DMS79 treated with DMSO at 0.1 percent for 48 hours (cell line): ENCODE measurements at regions not wholly inside any gene's neighbourhood (a gene's known extent, or its start where the extent isn't known, plus 50 kb on each side); places are given as distances from the start of the nearest gene placed in this dataset.
A peak's percentile ranks its signal among the peaks of the same experiment; 100 is the strongest.
"Not testable (repeated sequence)": the region's sequence is repeated elsewhere in the genome, so short reads cannot be mapped to it uniquely, and the experiment has no call there.

ENCODE experiments used
- DNase-seq: peaks from one replicate; lab custom pipeline; 2025; lab: John Stamatoyannopoulos, UW

- DNase-seq, result no peak
Measured at GRCh38 chr12:74280156-74280655, 257.4 kb upstream of the ATXN7L3B start.

- not testable (repeated sequence) for DNase-seq
Measured at GRCh38 chr12:74281401-74282180, 256.0 kb upstream of the ATXN7L3B start.

DNA sequence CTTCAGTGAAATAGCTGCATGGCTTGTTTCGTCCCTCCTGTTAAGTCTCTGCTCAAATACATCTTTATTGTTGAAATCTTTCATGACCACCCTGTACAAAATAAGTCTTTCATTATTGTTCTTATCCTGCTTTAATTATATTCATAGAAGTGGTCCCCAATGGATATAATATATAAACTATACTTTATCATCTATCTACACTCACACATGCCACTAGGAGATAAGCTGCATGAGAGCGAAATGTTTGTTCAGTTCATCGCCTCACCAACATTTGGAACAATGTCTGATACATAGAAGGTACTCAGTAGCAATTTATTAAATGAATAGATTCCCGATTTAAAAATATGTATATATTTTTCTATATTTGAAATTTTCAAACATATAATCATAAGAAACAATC, 254.0 kb upstream of the ATXN7L3B start:
- no peak for DNase-seq

DNA sequence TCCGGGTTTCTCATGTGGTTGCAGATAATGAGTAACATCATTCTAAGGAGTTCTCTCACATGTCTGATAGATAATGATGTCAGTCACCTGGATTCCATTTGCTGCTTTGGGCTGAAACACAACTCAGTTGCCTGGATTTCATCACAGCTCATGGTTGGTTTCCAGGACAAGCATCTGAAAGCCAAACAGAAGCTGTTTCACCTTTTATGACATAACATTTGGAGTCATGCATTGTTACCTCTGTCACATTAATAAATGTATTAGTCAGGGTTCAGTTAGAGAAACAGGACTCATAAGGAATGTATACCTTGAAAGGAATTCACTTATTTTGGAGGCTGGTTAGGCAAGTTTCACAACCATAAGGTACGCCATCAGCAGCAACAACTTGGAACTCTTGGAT, 251.9 kb upstream of the ATXN7L3B start:
- DNase-seq, result no peak

DNA sequence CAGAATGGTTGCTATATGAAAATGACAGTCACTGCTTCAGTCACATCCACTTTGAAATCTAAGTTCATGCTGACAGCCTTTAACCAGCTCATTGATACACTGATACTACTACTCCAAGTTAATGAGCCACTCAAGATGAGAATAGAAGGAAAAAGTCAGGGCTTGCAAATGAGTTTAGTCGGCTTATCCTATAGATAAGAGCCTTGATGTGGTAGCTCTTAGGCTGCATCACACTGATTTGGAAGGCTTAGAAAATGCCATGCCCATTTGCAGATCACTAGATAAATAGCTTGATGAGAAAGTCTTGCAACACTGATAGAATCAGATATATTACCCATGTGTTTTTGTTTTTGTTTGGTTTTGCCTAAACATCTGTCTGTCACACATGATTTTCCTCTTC, 251.4 kb upstream of the ATXN7L3B start:
- no peak for DNase-seq

DNA sequence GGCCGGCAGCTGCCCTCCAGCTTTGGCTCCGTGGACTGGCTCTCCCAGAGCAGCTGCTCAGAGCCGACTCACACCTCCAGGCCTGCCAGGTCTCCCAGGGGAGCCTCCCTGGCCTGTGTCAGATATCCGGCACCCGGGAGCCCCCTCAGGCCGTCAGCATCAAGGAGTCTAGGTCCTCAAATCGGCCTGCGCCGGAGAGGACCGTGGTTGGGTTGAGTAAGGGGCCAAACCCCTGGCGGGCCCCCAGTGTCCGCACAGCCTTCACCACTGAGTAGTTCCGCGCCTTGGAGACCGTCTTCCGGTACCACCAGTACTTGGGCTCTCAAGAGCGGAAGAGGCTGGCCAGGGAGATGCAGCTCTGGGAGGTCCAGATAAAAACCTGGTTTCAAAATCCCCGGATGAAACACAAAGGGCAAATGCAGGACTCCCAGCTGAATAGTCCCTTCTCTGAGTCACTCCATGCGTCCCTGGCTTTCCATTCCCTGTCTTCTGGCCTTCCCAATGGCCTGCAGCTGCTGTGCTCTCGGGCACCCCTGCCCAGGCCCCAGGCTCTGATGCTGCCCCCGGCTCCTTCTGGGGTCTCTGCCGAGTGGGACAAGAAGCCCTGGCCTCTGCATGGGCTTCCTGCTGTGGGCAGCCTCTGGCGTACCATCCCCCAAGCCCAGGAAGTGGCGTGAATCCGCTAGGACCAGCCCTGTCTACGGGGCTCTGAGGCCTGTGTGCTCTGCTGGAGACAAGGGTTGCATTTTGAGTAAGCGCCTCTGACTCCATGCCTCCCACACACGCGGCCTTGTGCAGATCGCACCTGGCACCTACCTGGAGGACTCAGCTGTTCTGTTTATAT, 245.1 kb upstream of the ATXN7L3B start:
- DNase-seq, result no peak

GRCh38 chr12:74293689-74294131, 243.9 kb upstream of the ATXN7L3B start:
- DNase-seq, result no peak

DNA sequence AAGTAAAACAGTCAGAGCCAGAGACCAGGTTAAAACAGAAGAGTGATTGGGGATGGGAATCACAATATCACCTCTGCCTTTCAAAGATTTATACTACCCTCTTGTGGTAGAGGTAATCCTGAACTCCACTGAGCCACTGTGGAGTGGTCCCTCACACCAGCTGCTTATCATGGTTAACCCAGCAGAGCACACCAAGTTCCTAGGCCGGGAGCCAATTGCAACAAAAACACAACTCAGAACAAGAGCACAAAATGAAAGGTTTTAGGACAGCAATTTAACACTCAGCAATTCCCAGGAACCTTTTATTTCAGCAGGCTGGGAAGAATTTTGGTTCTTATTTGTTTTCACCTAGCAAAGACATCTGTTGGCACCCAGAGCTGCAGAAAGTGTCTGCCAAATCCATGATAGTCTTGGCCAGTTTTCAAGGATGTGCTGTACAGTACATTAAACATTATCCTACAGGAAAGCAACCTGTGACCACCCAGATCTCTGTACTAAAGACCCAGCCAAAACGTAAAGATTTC, 220.5 kb upstream of the ATXN7L3B start:
- peak; percentile 3 for DNase-seq

DNA sequence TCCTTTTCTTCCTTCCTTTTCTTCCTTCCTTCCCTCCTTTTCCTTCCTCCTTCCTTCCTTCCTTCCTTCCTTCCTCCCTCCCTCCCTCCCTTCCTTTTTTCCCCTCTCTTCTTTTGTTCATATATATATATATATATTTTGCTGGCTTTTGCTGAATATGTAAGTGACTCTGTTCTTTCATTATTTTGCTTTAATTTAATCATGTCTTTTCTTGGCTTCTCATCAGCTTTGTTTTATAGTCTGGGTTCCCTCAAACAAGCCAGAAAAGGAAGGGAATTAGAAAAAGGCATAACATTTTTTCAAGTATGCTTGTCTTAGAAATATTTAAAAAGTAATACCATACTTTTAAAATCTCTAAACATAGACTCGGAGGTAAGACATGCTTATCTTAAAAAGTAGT, 219.9 kb upstream of the ATXN7L3B start:
- no peak for DNase-seq

DNA sequence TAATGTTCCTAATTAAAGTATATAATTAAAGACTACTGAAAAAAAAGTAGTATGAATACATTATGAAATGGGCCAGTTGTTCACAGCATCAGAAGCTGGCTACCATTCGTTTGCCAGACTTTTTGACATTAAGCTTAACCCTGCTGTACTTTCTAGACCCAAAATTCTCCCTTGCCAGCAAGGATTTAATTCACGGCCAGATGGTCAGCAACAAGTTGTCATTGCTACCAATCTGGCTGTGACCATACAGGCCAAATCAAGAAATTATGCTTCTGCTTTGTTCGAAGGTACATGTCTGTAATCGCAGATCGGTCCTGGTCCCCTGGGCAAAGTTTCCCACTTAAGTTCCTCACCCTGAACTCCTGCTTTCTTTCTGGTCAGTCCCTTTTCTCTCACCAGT, 217.7 kb upstream of the ATXN7L3B start:
- no peak for DNase-seq

DNA sequence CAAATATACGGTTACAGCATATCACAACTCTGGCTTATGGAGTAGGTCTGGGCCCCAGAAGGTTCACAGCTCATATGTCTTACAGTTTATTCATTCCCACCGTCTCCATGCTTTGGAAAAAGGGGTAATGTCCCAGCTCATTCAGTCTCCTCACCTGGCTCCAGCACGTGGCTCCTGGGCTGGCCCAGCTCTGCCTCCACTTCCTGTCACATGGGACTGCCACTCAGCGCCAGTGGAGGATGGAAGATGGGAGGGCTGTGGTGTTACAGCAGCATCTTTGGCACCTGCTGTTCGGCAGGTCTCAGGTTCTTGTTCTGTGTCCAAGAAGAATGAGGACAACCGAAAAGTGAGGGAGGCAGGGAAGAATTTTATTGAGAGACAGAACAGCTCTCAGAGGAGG, 216.3 kb upstream of the ATXN7L3B start:
- no peak for DNase-seq

- DNase-seq, result no peak
Measured at GRCh38 chr12:74322792-74323191, 214.8 kb upstream of the ATXN7L3B start.

DNA sequence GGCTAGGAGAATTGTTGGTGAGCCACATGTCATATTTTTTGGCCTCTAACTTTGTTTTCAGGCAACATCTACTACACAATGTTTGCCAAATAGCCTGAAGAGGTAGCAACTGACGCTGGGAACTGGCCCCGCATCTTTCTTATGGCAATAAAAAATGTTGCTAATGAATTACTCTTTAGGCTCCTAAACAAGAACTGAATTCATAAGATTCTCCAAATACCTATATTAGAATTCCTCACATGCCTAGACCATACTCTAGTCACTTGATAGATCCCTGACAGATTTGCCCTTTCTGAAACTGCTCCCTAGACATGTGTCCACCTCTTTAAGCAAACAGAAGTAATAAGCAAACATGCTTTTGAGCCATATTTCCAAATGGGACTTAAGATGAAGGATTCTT, 209.0 kb upstream of the ATXN7L3B start:
- DNase-seq, result no peak

GRCh38 chr12:74334780-74335179, 202.9 kb upstream of the ATXN7L3B start:
- DNase-seq, result no peak

GRCh38 chr12:74337951-74338350, 199.7 kb upstream of the ATXN7L3B start:
- DNase-seq, result no peak

DNA sequence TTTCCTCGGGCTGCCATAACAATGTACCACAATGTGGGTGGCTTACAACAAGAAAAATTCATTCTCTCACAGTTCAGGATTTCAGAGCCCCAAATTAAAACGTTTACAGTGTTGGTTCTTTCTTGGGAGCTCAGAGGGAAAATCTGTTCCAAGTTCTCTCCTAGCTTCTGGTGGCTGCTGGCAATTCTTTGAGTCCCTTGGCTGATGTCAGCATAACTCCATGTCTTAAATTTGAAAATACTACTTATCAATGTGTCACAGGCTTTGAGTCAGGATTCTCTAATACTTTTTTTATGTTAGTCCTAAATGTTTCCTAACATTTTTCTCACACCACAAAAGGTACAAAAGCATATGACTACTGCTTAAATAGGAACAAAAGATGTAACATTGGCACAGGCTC, 198.4 kb upstream of the ATXN7L3B start:
- DNase-seq, result no peak

DNA sequence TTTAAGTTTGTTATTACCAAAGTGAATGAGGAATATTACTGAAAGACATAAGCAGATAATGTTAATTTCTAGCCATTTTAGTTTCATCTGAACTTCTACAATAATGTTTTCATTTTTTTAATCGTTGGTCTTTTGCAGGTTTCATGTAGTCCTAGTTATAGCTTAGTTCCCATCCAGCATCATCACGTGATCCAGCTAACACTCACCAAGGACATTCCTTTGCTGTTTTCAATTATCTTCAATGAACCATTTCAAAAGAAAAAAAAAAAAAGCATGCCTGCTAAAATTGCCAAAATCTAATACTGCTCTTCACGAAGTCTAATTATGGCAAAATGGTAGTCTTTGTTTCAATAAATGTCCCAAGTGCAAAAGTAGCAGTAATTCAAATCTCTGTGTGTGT, 187.7 kb upstream of the ATXN7L3B start:
- no peak for DNase-seq

- no peak for DNase-seq
Measured at GRCh38 chr12:74365178-74365964, 172.3 kb upstream of the ATXN7L3B start.

GRCh38 chr12:74370608-74371216, 166.9 kb upstream of the ATXN7L3B start:
- DNase-seq, result no peak

- DNase-seq, result no peak
Measured at GRCh38 chr12:74379114-74379513, 158.5 kb upstream of the ATXN7L3B start.

- DNase-seq, result no peak
Measured at GRCh38 chr12:74381958-74382357, 155.7 kb upstream of the ATXN7L3B start.

GRCh38 chr12:74382983-74383382, 154.7 kb upstream of the ATXN7L3B start:
- DNase-seq, result no peak
